ENCODE measurements at regions not wholly inside any gene's neighbourhood (a gene's known extent, or its start where the extent isn't known, plus 50 kb on each side); places are given as distances from the start of the nearest gene placed in this dataset.

- no peak for TF ChIP-seq CTCF (conservative IDR thresholded peaks at IDR 0.05 in 1 of 2, IDR thresholded peaks at IDR 0.05 in 1 of 2; ENCODE audit: low read depth in 1 of 2, low read length in 2 of 2)
- TF ChIP-seq EZH2 (IDR thresholded peaks at IDR 0.05; ENCODE audit: low read length, missing control alignments) = no peak
These were observed 250.4 kb upstream of the PMFBP1 start for GRCh38 chr16:72422308-72422897.

All from fibroblast of lung (primary cell).